ENCODE measurements at regions not wholly inside any gene's neighbourhood (a gene's known extent, or its start where the extent isn't known, plus 50 kb on each side); places are given as distances from the start of the nearest gene placed in this dataset.

DNA sequence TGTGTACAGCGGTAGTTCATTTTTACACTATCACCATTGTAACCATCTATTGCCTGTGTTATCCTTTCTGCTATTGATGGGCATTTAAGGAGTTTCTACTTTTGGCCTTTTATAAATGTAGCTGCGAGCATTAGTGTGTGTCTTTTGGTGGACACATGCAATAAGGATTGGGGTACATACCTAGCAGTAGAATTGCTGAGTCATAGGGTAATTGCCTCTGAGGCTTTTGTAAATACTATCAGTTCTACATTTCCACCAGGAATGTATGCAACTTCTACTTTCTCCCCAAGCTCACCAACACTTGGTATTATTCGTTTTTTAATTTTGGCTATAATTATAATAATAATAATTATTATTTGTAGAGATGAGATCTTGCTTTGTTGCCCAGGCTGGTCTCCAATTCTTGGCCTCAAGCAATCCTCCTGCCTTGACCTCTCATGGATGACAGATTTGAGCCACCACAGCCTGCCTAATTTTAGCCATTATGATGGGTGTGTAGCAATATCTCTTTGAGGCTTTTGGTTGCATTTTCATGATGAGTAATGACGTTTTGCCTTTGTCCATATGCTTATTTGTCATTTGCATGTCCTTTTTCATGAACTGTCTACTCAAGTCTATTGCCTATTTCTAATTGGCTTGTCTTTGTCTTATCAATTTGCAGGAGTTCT, 277.0 kb downstream of the ACTR3B start:
- intact Hi-C loops (cut with DNase I): no loop called here
- no peak for FAIRE-seq

DNA sequence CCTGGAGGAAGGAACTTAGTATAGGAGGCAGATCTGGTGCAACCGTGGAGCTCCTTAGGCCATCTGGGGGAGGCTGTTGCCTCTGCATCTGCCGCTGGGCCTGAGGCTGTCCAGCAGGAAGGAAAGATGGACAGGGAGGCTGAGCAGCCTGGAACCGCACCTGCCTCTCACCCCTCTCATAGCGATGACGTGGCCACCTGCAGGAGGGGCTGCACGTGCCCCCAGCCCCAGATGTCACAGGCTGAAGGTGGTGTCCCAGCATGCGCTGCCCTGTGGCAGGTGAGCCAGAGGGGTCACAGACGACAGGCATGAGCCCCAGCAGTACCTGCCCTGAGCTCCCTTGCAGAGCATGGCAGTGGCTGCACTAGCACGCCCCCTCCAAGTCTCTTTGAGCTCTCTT, 283.9 kb downstream of the ACTR3B start:
- Histone ChIP-seq H3K9me3 (no peaks in the 10 kb centered on the region), H3K36me3 (no peaks in the 10 kb centered on the region), H3K27ac (no peak overlapping the region), H3K4me3 (no peak overlapping the region), H3K27me3 (no peaks in the 10 kb centered on the region), H3K4me1 (no peaks in the 10 kb centered on the region)
- intact Hi-C loops (cut with DNase I): no loop called here
- 85 to 88% methylated on average over 8 to 9 of the region's 9 CpGs for WGBS, 2 donors
- DNase-seq (no peak), ATAC-seq (no peak), FAIRE-seq (no peak)
- TF ChIP-seq CTCF (IDR thresholded peaks at IDR 0.05): no peak

More for the DNA sequence above, 277.0 kb downstream of the ACTR3B start:
- H3K4me3 ChIP-seq: no peak overlapping the region
- H3K27me3 ChIP-seq: no peaks in the 10 kb centered on the region
- no peaks in the 10 kb centered on the region for H3K36me3 ChIP-seq
- no peak for TF ChIP-seq CTCF (IDR thresholded peaks at IDR 0.05)
- H3K27ac ChIP-seq: no peak overlapping the region
- ATAC-seq (no peak), DNase-seq (no peak)
- H3K9me3 ChIP-seq: no peaks in the 10 kb centered on the region
- WGBS, 2 donors: 72 to 74% methylated on average over 4 of the region's 4 CpGs
- H3K4me1 ChIP-seq: no peaks in the 10 kb centered on the region

DNA sequence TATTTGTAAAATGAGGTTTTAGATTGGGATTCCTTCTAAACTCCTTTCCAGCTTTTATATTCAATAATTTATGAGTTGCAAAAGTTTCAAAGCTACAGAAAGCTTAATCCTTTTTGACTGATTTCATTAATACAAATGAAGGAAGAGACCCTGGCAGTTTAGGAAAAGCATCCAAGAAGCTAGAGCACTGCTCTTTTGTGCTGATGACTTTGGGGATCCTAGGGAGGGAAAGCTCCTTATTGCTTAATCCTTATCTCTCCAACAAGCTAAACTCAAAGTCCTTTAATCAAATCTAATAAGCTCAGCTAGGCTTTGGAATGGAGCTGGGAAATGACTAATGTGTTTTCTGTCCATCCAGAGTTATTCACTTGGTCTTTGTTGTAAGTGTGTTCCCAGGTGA, 285.4 kb downstream of the ACTR3B start:
- ATAC-seq (no peak), DNase-seq (no peak), FAIRE-seq (no peak)
- no peaks in the 10 kb centered on the region for H3K9me3 ChIP-seq
- intact Hi-C loops (cut with DNase I): no loop called here
- H3K4me3 ChIP-seq: no peak overlapping the region
- no peak for TF ChIP-seq CTCF (IDR thresholded peaks at IDR 0.05)
- no peaks in the 10 kb centered on the region for H3K4me1 ChIP-seq
- no peaks in the 10 kb centered on the region for H3K27me3 ChIP-seq
- no peak overlapping the region for H3K27ac ChIP-seq
- H3K36me3 ChIP-seq: no peaks in the 10 kb centered on the region

GRCh38 chr7:153047079-153047959, 287.8 kb downstream of the ACTR3B start:
- no peak for DNase-seq
- H3K4me3 ChIP-seq: no peak overlapping the region
- no peak for ATAC-seq
- no peaks in the 10 kb centered on the region for H3K27me3 ChIP-seq
- no peak for TF ChIP-seq CTCF (IDR thresholded peaks at IDR 0.05)
- intact Hi-C loops (cut with DNase I): no loop called here
- no peaks in the 10 kb centered on the region for H3K36me3 ChIP-seq
- H3K9me3 ChIP-seq: no peaks in the 10 kb centered on the region
- H3K27ac ChIP-seq: no peak overlapping the region
- no peak for FAIRE-seq
- 85 to 86% methylated on average over 21 of the region's 21 CpGs for WGBS, 2 donors
- H3K4me1 ChIP-seq: no peaks in the 10 kb centered on the region

- no peaks in the 10 kb centered on the region for H3K27me3 ChIP-seq
- DNase-seq: no peak
Measured at GRCh38 chr7:153052206-153052605, 292.7 kb downstream of the ACTR3B start.

More at GRCh38 chr7:153052206-153052605, 292.7 kb downstream of the ACTR3B start:
- H3K9me3 ChIP-seq: no peaks in the 10 kb centered on the region
- intact Hi-C loops (cut with DNase I): no loop called here
- no peak overlapping the region for H3K27ac ChIP-seq
- H3K4me3 ChIP-seq: no peak overlapping the region
- no peak for FAIRE-seq
- no peaks in the 10 kb centered on the region for H3K4me1 ChIP-seq
- H3K36me3 ChIP-seq: no peaks in the 10 kb centered on the region
- ATAC-seq: no peak
- 65 to 70% methylated on average over 5 of the region's 5 CpGs for WGBS, 2 donors
- TF ChIP-seq CTCF (IDR thresholded peaks at IDR 0.05): no peak

Measured in pancreas (tissue), 10 donors.